ENCODE measurements at regions not wholly inside any gene's neighbourhood (a gene's known extent, or its start where the extent isn't known, plus 50 kb on each side); places are given as distances from the start of the nearest gene placed in this dataset.

DNA sequence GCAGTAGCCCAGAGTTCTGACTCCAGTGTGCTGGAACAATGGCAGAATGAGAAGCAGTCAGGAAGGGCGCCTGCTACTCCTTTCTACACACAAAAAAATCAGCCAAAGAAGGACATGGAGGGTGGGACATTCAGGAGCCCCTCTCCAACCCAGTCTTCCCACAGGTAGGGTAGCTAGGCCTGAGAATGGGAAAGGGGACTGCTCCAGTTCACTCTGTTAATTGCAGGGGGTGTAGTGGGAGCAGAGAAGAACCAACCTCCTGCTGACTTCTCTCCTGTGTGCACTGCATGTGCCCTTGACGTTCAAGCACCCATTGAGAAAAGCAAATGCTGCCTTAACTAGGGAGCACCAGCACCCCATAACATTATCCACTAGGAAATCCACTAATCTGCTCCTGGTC is 119.1 kb upstream of the IRX6 start:
- H3K9me3 ChIP-seq (ENCODE audit: control extremely low read depth in 1 of 3, control insufficient read depth in 2 of 3, insufficient read depth in 1 of 3, low read length in 2 of 3): no peaks in the 10 kb centered on the region
- H3K4me2 ChIP-seq (replicated peaks; ENCODE audit: low read depth, low read length, poor library complexity, severe bottlenecking): no peak overlapping the region
- H4K20me1 ChIP-seq (ENCODE audit: control insufficient read depth, insufficient read depth, low read length, poor library complexity, severe bottlenecking): no peaks in the 10 kb centered on the region
- no peaks in the 10 kb centered on the region for H3K27me3 ChIP-seq (replicated peaks in 1 of 4; ENCODE audit: control extremely low read depth in 1 of 4, control insufficient read depth in 3 of 4, insufficient read depth in 4 of 4, low read length in 3 of 4)
- H3K4me3 ChIP-seq (ENCODE audit: control extremely low read depth in 1 of 5, extremely low read depth in 1 of 5, insufficient read depth in 1 of 5, low read depth in 2 of 5, low read length in 4 of 5): no peak overlapping the region
- ChIA-PET POLR2A (no interaction called here), CTCF (no interaction called here)
- H3K9ac ChIP-seq (ENCODE audit: low read length): no peak overlapping the region
- no peak overlapping the region for H2AFZ ChIP-seq (ENCODE audit: insufficient read depth, low read depth, low read length, poor library complexity, severe bottlenecking)
- TF ChIP-seq, protein P1, sequence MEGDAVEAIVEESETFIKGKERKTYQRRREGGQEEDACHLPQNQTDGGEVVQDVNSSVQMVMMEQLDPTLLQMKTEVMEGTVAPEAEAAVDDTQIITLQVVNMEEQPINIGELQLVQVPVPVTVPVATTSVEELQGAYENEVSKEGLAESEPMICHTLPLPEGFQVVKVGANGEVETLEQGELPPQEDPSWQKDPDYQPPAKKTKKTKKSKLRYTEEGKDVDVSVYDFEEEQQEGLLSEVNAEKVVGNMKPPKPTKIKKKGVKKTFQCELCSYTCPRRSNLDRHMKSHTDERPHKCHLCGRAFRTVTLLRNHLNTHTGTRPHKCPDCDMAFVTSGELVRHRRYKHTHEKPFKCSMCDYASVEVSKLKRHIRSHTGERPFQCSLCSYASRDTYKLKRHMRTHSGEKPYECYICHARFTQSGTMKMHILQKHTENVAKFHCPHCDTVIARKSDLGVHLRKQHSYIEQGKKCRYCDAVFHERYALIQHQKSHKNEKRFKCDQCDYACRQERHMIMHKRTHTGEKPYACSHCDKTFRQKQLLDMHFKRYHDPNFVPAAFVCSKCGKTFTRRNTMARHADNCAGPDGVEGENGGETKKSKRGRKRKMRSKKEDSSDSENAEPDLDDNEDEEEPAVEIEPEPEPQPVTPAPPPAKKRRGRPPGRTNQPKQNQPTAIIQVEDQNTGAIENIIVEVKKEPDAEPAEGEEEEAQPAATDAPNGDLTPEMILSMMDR (IDR thresholded peaks at IDR 0.05): no peak
- no peak for TF ChIP-seq EZH2 (IDR thresholded peaks at IDR 0.05; ENCODE audit: borderline replicate concordance, insufficient read depth, low read depth, low read length, poor library complexity, severe bottlenecking)
- Mint-ChIP-seq H3K27ac (no peak overlapping the region), H3K4me3 (no peak overlapping the region), H3K27me3 (no peaks in the 10 kb centered on the region), H3K9me3 (ENCODE audit: insufficient read depth) (no peaks in the 10 kb centered on the region), H3K4me1 (peaks cover 2% of the 10 kb centered on the region)
- H3K4me1 ChIP-seq (ENCODE audit: control insufficient read depth in 2 of 2, insufficient read depth in 2 of 2, low read length in 2 of 2): no peaks in the 10 kb centered on the region
- WGBS (ENCODE audit: insufficient coverage): 71% methylated on average over 1 of the region's 2 CpGs
- no peaks in the 10 kb centered on the region for H3K36me3 ChIP-seq (replicated peaks in 1 of 2; ENCODE audit: control extremely low read depth in 1 of 2, control insufficient read depth in 1 of 2, extremely low read depth in 1 of 2, insufficient read depth in 2 of 2, low read length in 1 of 2)
- ATAC-seq (ENCODE audit: low read depth) (no peak), DNase-seq (no peak)
- H3K79me2 ChIP-seq (ENCODE audit: control insufficient read depth, insufficient read depth, low read length): no peaks in the 10 kb centered on the region
- intact Hi-C loops (cut with micrococcal nuclease): no loop called here
- H3K27ac ChIP-seq (ENCODE audit: low read length in 2 of 2): no peak overlapping the region

DNA sequence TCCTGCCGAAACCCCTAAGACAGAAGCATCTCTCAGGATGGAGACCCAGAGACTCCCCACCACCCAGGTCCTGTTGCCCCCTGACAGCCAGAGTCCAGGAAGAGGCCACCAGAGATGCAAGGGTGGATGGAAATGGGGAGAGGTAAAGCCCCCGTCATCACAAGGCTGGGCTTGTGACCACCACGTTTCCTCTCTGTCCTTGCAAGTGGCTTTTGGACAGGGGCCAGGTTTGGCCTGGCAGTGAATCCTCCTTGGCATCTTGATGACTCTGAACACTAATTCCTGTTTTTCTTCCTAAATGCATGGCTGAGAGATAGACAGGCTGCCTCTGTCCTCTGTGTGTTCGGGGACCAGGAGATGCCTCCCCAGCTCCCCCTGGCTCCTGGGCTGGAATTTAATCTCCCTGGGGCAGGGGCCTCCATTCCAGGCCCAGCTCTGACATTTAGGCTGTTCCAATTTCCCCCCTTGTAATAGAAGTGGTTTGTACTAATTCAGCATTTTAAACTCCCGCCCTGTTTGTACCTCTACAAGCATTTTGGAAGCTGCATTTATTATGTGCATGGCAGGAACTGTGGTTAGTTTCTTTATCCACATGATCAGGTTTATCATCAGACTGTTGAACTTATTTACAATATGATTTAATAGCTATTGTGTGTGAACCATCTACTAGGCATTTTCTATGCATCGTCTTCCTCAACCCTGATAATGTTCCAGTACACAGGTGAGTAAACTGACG is 116.1 kb upstream of the IRX6 start:
- H3K36me3 ChIP-seq (replicated peaks in 1 of 2; ENCODE audit: control extremely low read depth in 1 of 2, control insufficient read depth in 1 of 2, extremely low read depth in 1 of 2, insufficient read depth in 2 of 2, low read length in 1 of 2): no peaks in the 10 kb centered on the region
- no peak overlapping the region for H2AFZ ChIP-seq (ENCODE audit: insufficient read depth, low read depth, low read length, poor library complexity, severe bottlenecking)
- DNase-seq (no peak), ATAC-seq (ENCODE audit: low read depth) (no peak)
- ChIA-PET CTCF (no interaction called here), POLR2A (no interaction called here)
- intact Hi-C loops (cut with micrococcal nuclease): no loop called here
- no peaks in the 10 kb centered on the region for H3K79me2 ChIP-seq (ENCODE audit: control insufficient read depth, insufficient read depth, low read length)
- Mint-ChIP-seq H3K27ac (no peak overlapping the region), H3K4me3 (no peak overlapping the region), H3K9me3 (ENCODE audit: insufficient read depth) (no peaks in the 10 kb centered on the region), H3K27me3 (no peaks in the 10 kb centered on the region), H3K4me1 (no peaks in the 10 kb centered on the region)
- no peaks in the 10 kb centered on the region for H3K9me3 ChIP-seq (ENCODE audit: control extremely low read depth in 1 of 3, control insufficient read depth in 2 of 3, insufficient read depth in 1 of 3, low read length in 2 of 3)
- no peak overlapping the region for H3K4me3 ChIP-seq (ENCODE audit: control extremely low read depth in 1 of 5, extremely low read depth in 1 of 5, insufficient read depth in 1 of 5, low read depth in 2 of 5, low read length in 4 of 5)
- no peaks in the 10 kb centered on the region for H3K27me3 ChIP-seq (replicated peaks in 1 of 4; ENCODE audit: control extremely low read depth in 1 of 4, control insufficient read depth in 3 of 4, insufficient read depth in 4 of 4, low read length in 3 of 4)
- no peak for TF ChIP-seq EZH2 (IDR thresholded peaks at IDR 0.05; ENCODE audit: borderline replicate concordance, insufficient read depth, low read depth, low read length, poor library complexity, severe bottlenecking)
- TF ChIP-seq, protein P1 (IDR thresholded peaks at IDR 0.05): no peak
- whole genome bisulfite sequencing (ENCODE audit: insufficient coverage): 30% methylated on average over 3 of the region's 7 CpGs
- no peaks in the 10 kb centered on the region for H4K20me1 ChIP-seq (ENCODE audit: control insufficient read depth, insufficient read depth, low read length, poor library complexity, severe bottlenecking)
- H3K27ac ChIP-seq (ENCODE audit: low read length in 2 of 2): no peak overlapping the region
- no peak overlapping the region for H3K4me2 ChIP-seq (replicated peaks; ENCODE audit: low read depth, low read length, poor library complexity, severe bottlenecking)
- no peak overlapping the region for H3K9ac ChIP-seq (ENCODE audit: low read length)
- no peaks in the 10 kb centered on the region for H3K4me1 ChIP-seq (ENCODE audit: control insufficient read depth in 2 of 2, insufficient read depth in 2 of 2, low read length in 2 of 2)
